ENCODE measurements at regions not wholly inside any gene's neighbourhood (a gene's known extent, or its start where the extent isn't known, plus 50 kb on each side); places are given as distances from the start of the nearest gene placed in this dataset.

DNA sequence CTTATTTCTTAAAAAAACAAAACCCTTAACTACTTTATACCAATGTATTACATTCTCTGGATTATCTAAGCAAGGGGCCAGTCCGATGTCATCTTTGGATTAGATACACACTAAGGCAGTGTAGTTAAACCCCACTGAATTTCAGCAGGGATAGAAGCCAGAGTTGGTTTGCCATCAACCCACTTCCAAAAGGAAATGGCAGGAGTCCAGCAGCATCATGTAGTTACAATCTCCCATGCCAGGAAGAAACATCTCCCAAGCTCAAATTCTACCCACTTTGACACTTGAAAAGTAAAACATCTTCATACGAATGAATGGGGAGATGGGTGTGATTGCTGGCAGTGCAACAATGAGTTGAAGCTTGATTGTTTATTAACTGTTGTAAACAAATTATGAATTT, 203.5 kb upstream of the PLXNC1 start:
- no peak for TF ChIP-seq MYC (IDR thresholded peaks at IDR 0.05; ENCODE audit: low read depth, low read length)
- TF ChIP-seq POLR2A (IDR thresholded peaks at IDR 0.05; ENCODE audit: extremely low read depth, insufficient read length), result no peak
- TF ChIP-seq, protein P1, sequence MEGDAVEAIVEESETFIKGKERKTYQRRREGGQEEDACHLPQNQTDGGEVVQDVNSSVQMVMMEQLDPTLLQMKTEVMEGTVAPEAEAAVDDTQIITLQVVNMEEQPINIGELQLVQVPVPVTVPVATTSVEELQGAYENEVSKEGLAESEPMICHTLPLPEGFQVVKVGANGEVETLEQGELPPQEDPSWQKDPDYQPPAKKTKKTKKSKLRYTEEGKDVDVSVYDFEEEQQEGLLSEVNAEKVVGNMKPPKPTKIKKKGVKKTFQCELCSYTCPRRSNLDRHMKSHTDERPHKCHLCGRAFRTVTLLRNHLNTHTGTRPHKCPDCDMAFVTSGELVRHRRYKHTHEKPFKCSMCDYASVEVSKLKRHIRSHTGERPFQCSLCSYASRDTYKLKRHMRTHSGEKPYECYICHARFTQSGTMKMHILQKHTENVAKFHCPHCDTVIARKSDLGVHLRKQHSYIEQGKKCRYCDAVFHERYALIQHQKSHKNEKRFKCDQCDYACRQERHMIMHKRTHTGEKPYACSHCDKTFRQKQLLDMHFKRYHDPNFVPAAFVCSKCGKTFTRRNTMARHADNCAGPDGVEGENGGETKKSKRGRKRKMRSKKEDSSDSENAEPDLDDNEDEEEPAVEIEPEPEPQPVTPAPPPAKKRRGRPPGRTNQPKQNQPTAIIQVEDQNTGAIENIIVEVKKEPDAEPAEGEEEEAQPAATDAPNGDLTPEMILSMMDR (IDR thresholded peaks at IDR 0.05; ENCODE audit: low read depth, low read length), result no peak
- TF ChIP-seq, protein P2, sequence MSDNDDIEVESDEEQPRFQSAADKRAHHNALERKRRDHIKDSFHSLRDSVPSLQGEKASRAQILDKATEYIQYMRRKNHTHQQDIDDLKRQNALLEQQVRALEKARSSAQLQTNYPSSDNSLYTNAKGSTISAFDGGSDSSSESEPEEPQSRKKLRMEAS (IDR thresholded peaks at IDR 0.05; ENCODE audit: low read depth, low read length), result no peak
- no peak for DNase-seq (ENCODE audit: low read depth)
- H3K4me3 ChIP-seq (ENCODE audit: low read depth, low read length), result no peak overlapping the region

DNA sequence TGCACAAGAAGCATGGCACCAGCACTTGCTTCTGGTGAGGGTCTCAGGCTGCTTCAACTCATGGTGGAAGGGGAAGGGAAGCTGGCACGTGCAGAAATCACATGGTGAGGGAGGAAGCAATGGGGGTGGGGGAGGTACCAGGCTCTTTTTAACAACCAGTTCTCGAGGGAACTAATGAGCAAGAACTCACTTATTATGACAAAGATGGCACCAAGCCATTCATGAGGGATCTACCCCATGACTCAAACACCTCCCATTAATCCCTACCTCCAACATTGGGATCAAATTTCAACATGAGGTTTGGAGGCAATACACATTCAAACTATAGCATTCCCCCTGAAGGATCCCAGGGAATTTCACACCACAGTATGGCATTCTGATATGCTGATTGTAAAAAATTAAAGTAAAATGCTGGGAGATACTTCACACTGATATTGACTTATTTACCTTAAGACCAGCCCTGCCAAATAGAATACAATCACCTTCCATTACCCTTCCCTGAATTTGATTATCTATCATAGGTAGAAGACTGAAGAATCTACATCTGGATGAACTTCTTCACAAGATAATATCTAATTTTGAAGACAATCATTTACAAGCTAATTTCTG, 201.7 kb upstream of the PLXNC1 start:
- no peak overlapping the region for H3K4me3 ChIP-seq (ENCODE audit: low read depth, low read length)
- TF ChIP-seq, protein P1 (IDR thresholded peaks at IDR 0.05; ENCODE audit: low read depth, low read length), result no peak
- no peak for TF ChIP-seq MYC (IDR thresholded peaks at IDR 0.05; ENCODE audit: low read depth, low read length)
- TF ChIP-seq POLR2A (IDR thresholded peaks at IDR 0.05; ENCODE audit: extremely low read depth, insufficient read length), result no peak
- no peak for DNase-seq (ENCODE audit: low read depth)

DNA sequence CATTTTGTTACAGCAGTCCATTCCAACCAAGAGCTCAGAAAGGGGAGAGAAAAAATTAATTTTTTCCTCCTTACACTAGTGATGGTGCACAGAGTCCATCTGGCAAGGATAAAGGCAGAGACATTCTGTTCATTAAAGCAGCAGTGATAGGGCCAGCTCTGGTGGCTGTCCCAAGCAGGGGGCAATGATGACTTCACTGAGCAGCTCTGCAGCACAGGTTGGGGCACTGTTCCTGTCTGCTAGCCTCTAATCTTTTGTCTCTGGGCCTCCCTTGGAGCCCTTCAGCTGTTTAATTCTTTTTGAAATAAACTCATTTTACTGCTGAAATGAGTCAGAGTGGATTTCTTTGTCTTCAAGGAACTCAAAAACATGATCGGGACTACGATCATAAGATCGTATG, 200.9 kb upstream of the PLXNC1 start:
- no peak for TF ChIP-seq POLR2A (IDR thresholded peaks at IDR 0.05; ENCODE audit: extremely low read depth, insufficient read length)
- H3K4me3 ChIP-seq (ENCODE audit: low read depth, low read length), result no peak overlapping the region
- DNase-seq (ENCODE audit: low read depth), result no peak

DNA sequence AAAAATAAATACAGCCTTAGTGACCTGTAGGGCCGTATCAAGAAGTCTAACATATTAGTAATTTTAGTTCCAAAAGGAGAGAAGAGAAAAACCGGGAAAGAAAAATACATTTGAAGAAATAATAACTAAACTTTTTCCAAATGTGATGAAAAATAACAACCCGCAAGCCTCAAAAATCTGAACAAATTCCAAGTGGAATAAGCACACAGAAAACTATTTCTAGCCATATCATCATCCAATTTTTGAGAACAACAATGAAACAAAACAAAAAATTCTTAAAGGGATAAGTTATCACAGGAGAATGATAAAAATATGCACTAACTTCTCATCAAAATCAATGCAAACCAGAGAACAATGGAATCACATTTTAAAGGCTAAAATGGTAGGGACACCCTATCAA, 198.1 kb upstream of the PLXNC1 start:
- no peak for DNase-seq (ENCODE audit: low read depth)
- H3K4me3 ChIP-seq (ENCODE audit: low read depth, low read length), result no peak overlapping the region
- TF ChIP-seq, protein P1 (IDR thresholded peaks at IDR 0.05; ENCODE audit: low read depth, low read length), result no peak
- TF ChIP-seq MYC (IDR thresholded peaks at IDR 0.05; ENCODE audit: low read depth, low read length) (no peak), POLR2A (IDR thresholded peaks at IDR 0.05; ENCODE audit: extremely low read depth, insufficient read length) (no peak)
- TF ChIP-seq, protein P2 (IDR thresholded peaks at IDR 0.05; ENCODE audit: low read depth, low read length), result no peak

DNA sequence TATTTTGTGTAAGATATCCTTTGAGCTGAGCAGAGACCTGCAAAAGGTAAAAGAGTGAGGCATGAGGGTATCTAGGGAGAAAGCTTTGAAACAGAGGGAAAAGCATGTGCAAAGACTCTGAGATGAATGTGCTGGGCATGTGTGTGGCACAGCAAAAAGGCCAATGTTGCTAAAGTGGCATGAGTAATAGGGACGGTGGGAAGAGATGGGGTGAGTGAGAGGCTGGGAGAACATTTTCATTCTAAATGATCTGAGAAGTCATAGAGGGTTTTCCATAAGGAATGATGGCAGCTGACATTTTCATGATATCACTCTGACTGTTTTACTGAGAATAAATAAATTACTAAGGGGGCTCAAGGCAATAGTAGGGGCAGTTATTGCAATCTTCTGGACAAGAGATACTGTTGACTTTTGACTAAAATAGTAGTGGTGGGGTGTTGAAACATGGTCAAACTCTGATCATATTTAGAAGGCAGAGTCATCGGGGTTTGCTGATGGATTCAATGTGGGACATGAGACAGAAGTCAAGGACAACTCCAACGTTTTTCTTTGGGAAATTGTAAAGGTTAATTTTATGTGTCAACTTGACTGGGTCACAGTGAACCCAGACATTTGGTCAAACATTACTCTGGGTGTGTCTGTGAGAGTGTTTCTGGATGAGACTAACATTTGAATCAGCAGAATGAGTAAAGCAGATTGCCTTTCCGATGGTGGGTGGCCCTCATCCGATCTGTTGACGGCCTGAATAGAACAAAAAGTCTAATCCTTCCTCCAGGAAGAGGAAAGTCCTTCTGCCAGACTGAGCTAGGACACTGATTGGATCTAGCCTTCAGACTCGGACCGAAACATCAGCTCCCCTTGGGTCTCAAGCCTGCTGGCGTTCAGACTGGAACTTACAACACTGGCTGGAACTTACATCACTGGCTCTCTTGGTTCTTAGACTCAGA, 193.9 kb upstream of the PLXNC1 start:
- TF ChIP-seq POLR2A (IDR thresholded peaks at IDR 0.05; ENCODE audit: extremely low read depth, insufficient read length), result no peak
- TF ChIP-seq, protein P1 (IDR thresholded peaks at IDR 0.05; ENCODE audit: low read depth, low read length), result no peak
- TF ChIP-seq MYC (IDR thresholded peaks at IDR 0.05; ENCODE audit: low read depth, low read length), result no peak
- TF ChIP-seq, protein P2 (IDR thresholded peaks at IDR 0.05; ENCODE audit: low read depth, low read length), result no peak
- DNase-seq (ENCODE audit: low read depth), result no peak
- H3K4me3 ChIP-seq (ENCODE audit: low read depth, low read length), result no peak overlapping the region

DNA sequence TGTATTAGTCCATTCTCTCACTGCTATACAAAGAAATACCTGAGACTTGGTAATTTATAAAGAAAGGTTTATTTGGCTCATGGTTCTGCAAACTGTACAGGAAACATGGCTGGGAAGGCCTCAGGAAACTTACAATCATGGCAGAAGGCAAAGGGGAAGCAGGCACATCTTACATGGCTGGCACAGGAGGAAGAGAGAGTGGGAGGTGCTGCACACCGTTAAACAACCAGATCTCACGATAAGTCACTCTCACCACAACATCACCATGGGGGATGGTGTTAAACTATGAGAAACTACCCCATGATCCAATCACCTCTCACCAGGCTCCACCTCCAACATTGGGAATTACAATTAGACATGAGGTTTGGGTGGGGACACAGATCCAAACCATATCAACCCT, 191.8 kb upstream of the PLXNC1 start:
- no peak overlapping the region for H3K4me3 ChIP-seq (ENCODE audit: low read depth, low read length)
- no peak for TF ChIP-seq MYC (IDR thresholded peaks at IDR 0.05; ENCODE audit: low read depth, low read length)
- TF ChIP-seq, protein P2 (IDR thresholded peaks at IDR 0.05; ENCODE audit: low read depth, low read length), result no peak
- no peak for TF ChIP-seq POLR2A (IDR thresholded peaks at IDR 0.05; ENCODE audit: extremely low read depth, insufficient read length)
- TF ChIP-seq, protein P1 (IDR thresholded peaks at IDR 0.05; ENCODE audit: low read depth, low read length), result no peak
- no peak for DNase-seq (ENCODE audit: low read depth)

All from NB4 (cell line).